H1 (cell line): ENCODE measurements at regions not wholly inside any gene's neighbourhood (a gene's known extent, or its start where the extent isn't known, plus 50 kb on each side); places are given as distances from the start of the nearest gene placed in this dataset.

Experiments
- CTCF ChIA-PET: fragments of 300-600 bp; sonication (Branson Sonifier 250); formaldehyde crosslinking; loops from one replicate; lab custom pipeline; 2021; ENCODE audit not compliant: partially characterized antibody; lab: Charles Lee
- POLR2A ChIA-PET: fragments of 300-600 bp; sonication (Branson Sonifier 250); formaldehyde crosslinking; loops from one replicate; lab custom pipeline; 2021; ENCODE audit warnings: inconsistent platforms; ENCODE audit not compliant: partially characterized antibody; lab: Charles Lee
- DNase-seq, 2 experiments: peaks; one replicate each; pipeline versions ENCODE4 v3.0.0 to v3.0.0-alpha.2; 2010 to 2022; ENCODE audit warnings: low spot score in 2 of 2, low read depth in 1 of 2, mixed read lengths in 1 of 2
- FAIRE-seq: peaks from 2 replicates; lab custom pipeline; 2011; peaks lifted over from hg19 to GRCh38; lab: Jason Lieb, UNC
- H2AFZ ChIP-seq: 2 replicates; pipeline ENCODE4 v1.8.1; 2012; ENCODE audit warnings: low read length, inconsistent platforms
- H2AK5ac ChIP-seq: 2 replicates; pipeline ENCODE4 v1.6.1; 2013; ENCODE audit warnings: low read depth, low read length
- H2BK120ac ChIP-seq: replicated peaks from 2 replicates; pipeline ENCODE3; 2013; ENCODE audit warnings: low read depth, low read length, inconsistent platforms
- H2BK12ac ChIP-seq: 2 replicates; pipeline ENCODE4 v1.6.1; 2013; ENCODE audit warnings: low read depth, low read length
- H2BK15ac ChIP-seq: 2 replicates; pipeline ENCODE4 v1.6.1; 2013; ENCODE audit warnings: low read length
- H2BK20ac ChIP-seq: 2 replicates; pipeline ENCODE4 v1.6.1; 2013; ENCODE audit warnings: low read length
- H2BK5ac ChIP-seq: 2 replicates; pipeline ENCODE4 v1.6.1; 2013; ENCODE audit warnings: low read depth, low read length
- H3K14ac ChIP-seq: 2 replicates; pipeline ENCODE4 v1.6.1; 2013; ENCODE audit warnings: inconsistent platforms; ENCODE audit not compliant: insufficient read length
- H3K18ac ChIP-seq: 2 replicates; pipeline ENCODE4 v1.6.1; 2013; ENCODE audit warnings: low read length; ENCODE audit errors: extremely low read depth
- H3K23ac ChIP-seq: 2 replicates; pipeline ENCODE4 v1.6.1; 2013; ENCODE audit warnings: inconsistent platforms; ENCODE audit not compliant: insufficient read length
- H3K23me2 ChIP-seq: 2 replicates; pipeline ENCODE4 v1.6.1; 2013; ENCODE audit warnings: low read depth, low read length
- H3K27ac ChIP-seq: 2 replicates; pipeline ENCODE4 v1.6.1; 2011; ENCODE audit warnings: low read depth, low read length, inconsistent platforms
- H3K27me3 ChIP-seq, 4 experiments: replicated peaks in 1 of 4; 1 replicate in 1 of 4; 2 replicates in 3 of 4; pipeline versions ENCODE4 v1.6.1 to v1.8.1; 2011 to 2013; ENCODE audit warnings: low read length in 3 of 4, mild to moderate bottlenecking in 3 of 4, inconsistent platforms in 2 of 4, mixed read lengths in 2 of 4, moderate library complexity in 1 of 4; ENCODE audit not compliant: control insufficient read depth in 3 of 4, insufficient read depth in 3 of 4; ENCODE audit errors: extremely low read depth in 1 of 4
- H3K36me3 ChIP-seq, 4 experiments: 2 replicates each; pipeline versions ENCODE4 v1.6.1 to v1.8.1; 2011 to 2013; ENCODE audit warnings: mild to moderate bottlenecking in 4 of 4, low read length in 3 of 4, moderate library complexity in 2 of 4, control low read depth in 1 of 4, inconsistent platforms in 1 of 4; ENCODE audit not compliant: insufficient read depth in 4 of 4, control insufficient read depth in 2 of 4
- H3K4ac ChIP-seq: replicated peaks from 2 replicates; pipeline ENCODE3; 2013; ENCODE audit warnings: low read length, low read depth, mixed read lengths, inconsistent platforms; ENCODE audit not compliant: insufficient read length
- H3K4me1 ChIP-seq, 4 experiments: replicated peaks in 1 of 4; 1 replicate in 1 of 4; 2 replicates in 3 of 4; pipeline versions ENCODE4 v1.6.1 to v1.8.1; 2011 to 2013; ENCODE audit warnings: low read length in 3 of 4, inconsistent platforms in 2 of 4, mixed read lengths in 1 of 4; ENCODE audit not compliant: insufficient read depth in 4 of 4, control insufficient read depth in 3 of 4
- H3K4me2 ChIP-seq, 2 experiments: 2 replicates each; pipeline versions ENCODE4 v1.6.1 to v1.8.1; 2011 to 2013; ENCODE audit warnings: low read depth in 2 of 2, low read length in 2 of 2, control low read depth in 1 of 2, inconsistent platforms in 1 of 2, mild to moderate bottlenecking in 1 of 2; ENCODE audit not compliant: insufficient read depth in 1 of 2
- H3K4me3 ChIP-seq, 4 experiments: fragments of 200-600, 300-600 bp in 1 of 4; sonication (generic), shearing (Covaris generic), sonication (Bioruptor Twin) in 1 of 4; 2 replicates each; pipeline versions ENCODE4 v1.5.1 to v1.8.1; 2011 to 2016; ENCODE audit warnings: low read length in 4 of 4, low read depth in 3 of 4, control low read depth in 2 of 4, inconsistent platforms in 2 of 4, mild to moderate bottlenecking in 2 of 4, mixed read lengths in 1 of 4, moderate library complexity in 1 of 4; ENCODE audit not compliant: insufficient read depth in 2 of 4; ENCODE audit errors: extremely low read depth in 1 of 4
- H3K56ac ChIP-seq: replicated peaks from 2 replicates; pipeline ENCODE3; 2013; ENCODE audit warnings: low read depth, mild to moderate bottlenecking, mixed read lengths, low read length, inconsistent platforms; ENCODE audit not compliant: insufficient read length
- H3K79me1 ChIP-seq: 2 replicates; pipeline ENCODE4 v1.6.1; 2013; ENCODE audit warnings: low read depth, low read length, control low read depth
- H3K79me2 ChIP-seq, 2 experiments: 2 replicates each; pipeline versions ENCODE4 v1.6.1 to v1.8.1; 2012 to 2013; ENCODE audit warnings: low read length in 2 of 2, mild to moderate bottlenecking in 2 of 2, inconsistent platforms in 1 of 2; ENCODE audit not compliant: insufficient read depth in 2 of 2, control insufficient read depth in 1 of 2
- H3K9ac ChIP-seq, 4 experiments: replicated peaks in 1 of 4; 1 replicate in 1 of 4; 2 replicates in 3 of 4; pipeline versions ENCODE4 v1.6.1 to v1.8.1; 2011 to 2013; ENCODE audit warnings: low read depth in 3 of 4, low read length in 3 of 4, control low read depth in 2 of 4, mild to moderate bottlenecking in 2 of 4, moderate library complexity in 2 of 4, inconsistent platforms in 1 of 4; ENCODE audit errors: extremely low read depth in 1 of 4
- H3K9me3 ChIP-seq, 2 experiments: 2 replicates each; pipeline versions ENCODE4 v1.6.1 to v1.8.1; 2012 to 2013; ENCODE audit warnings: mild to moderate bottlenecking in 2 of 2, moderate library complexity in 2 of 2, control low read depth in 1 of 2, inconsistent platforms in 1 of 2, low read depth in 1 of 2, low read length in 1 of 2, mixed read lengths in 1 of 2; ENCODE audit not compliant: insufficient read depth in 2 of 2
- H4K20me1 ChIP-seq, 2 experiments: replicated peaks in 1 of 2; 2 replicates each; pipeline versions ENCODE3 to v1.8.1; 2011 to 2013; ENCODE audit warnings: inconsistent platforms in 2 of 2, low read length in 2 of 2, mild to moderate bottlenecking in 1 of 2; ENCODE audit not compliant: insufficient read depth in 2 of 2, control insufficient read depth in 1 of 2
- H4K5ac ChIP-seq: 2 replicates; pipeline ENCODE4 v1.6.1; 2013; ENCODE audit warnings: low read length, low read depth, mixed read lengths, inconsistent platforms; ENCODE audit not compliant: insufficient read length
- H4K8ac ChIP-seq: 2 replicates; pipeline ENCODE4 v1.8.0; 2013; ENCODE audit warnings: mild to moderate bottlenecking, moderate library complexity, low read length, inconsistent platforms; ENCODE audit not compliant: insufficient read depth; ENCODE audit errors: extremely low read depth
- H4K91ac ChIP-seq: replicated peaks from 2 replicates; pipeline ENCODE3; 2013; ENCODE audit warnings: low read length, mixed read lengths, inconsistent platforms; ENCODE audit not compliant: insufficient read length
- CBX8 ChIP-seq: fragments of 300-800, 300-1000 bp; sonication (generic); IDR thresholded peaks from 2 replicates; pipeline ENCODE4 v1.7.1; 2016; ENCODE audit warnings: low read depth, low read length, borderline replicate concordance
- CEBPB ChIP-seq: IDR thresholded peaks from 2 replicates; pipeline ENCODE4 v1.6.1; 2012; ENCODE audit warnings: low read depth, low read length
- EZH2 ChIP-seq: fragments of 200-600 bp; sonication (generic); IDR thresholded peaks from 2 replicates; pipeline ENCODE4 v1.7.1; 2012; ENCODE audit warnings: low read depth, mild to moderate bottlenecking, moderate library complexity, low read length, inconsistent platforms; ENCODE audit not compliant: severe bottlenecking
- JUN ChIP-seq: IDR thresholded peaks from 2 replicates; pipeline ENCODE4 v1.6.1; 2011; ENCODE audit warnings: low read depth, mild to moderate bottlenecking, improper control_type of control experiment, low read length
- KDM4A ChIP-seq: IDR thresholded peaks from one replicate; pipeline ENCODE4 v1.7.1; 2012; ENCODE audit warnings: low read depth, mild to moderate bottlenecking, moderate library complexity, low read length, inconsistent platforms; ENCODE audit not compliant: severe bottlenecking
- TAF7 ChIP-seq: optimal IDR thresholded peaks from 2 replicates; pipeline ENCODE3; 2011; ENCODE audit warnings: low read depth, mild to moderate bottlenecking, inconsistent platforms, low read length, moderate library complexity, borderline replicate concordance
- WGBS, 2 experiments: shearing (Covaris generic) in 1 of 2; methylation state at CpG; one replicate each; pipeline versions ENCODE4 v1.1.6 to v1.1.7; 2013 to 2015; ENCODE audit warnings: low lambda C conversion rate in 2 of 2, mixed read lengths in 2 of 2, inconsistent platforms in 1 of 2, low coverage in 1 of 2, missing lambda C conversion rate in 1 of 2; ENCODE audit not compliant: insufficient replicate concordance in 2 of 2, insufficient coverage in 1 of 2, insufficient read length in 1 of 2; ENCODE audit errors: extremely low coverage in 1 of 2, missing lambda C conversion rate in 1 of 2; 5-methylcytosine and 5-hydroxymethylcytosine counted together

GRCh38 chr2:12504443-12504842, 212.3 kb upstream of the TRIB2 start:
- H3K23me2 ChIP-seq: no peaks in the 10 kb centered on the region
- no peaks in the 10 kb centered on the region for H3K9me3 ChIP-seq
- H3K27ac ChIP-seq: no peak overlapping the region
- no peaks in the 10 kb centered on the region for H3K4me1 ChIP-seq
- H2BK12ac ChIP-seq: no peak overlapping the region
- no peak overlapping the region for H4K5ac ChIP-seq
- no peak for TF ChIP-seq KDM4A
- no peak for TF ChIP-seq JUN
- TF ChIP-seq EZH2: no peak
- TF ChIP-seq CEBPB: no peak
- no peak for TF ChIP-seq TAF7
- TF ChIP-seq CBX8: no peak
- CTCF ChIA-PET: interaction anchor here (1.4 kb wide), 1 partner anchor 18 kb away, joined by 3 read pairs; no protein-coding TSS in a partner anchor
- H2BK15ac ChIP-seq: no peak overlapping the region
- no peak overlapping the region for H2BK5ac ChIP-seq
- H3K4ac ChIP-seq: no peak overlapping the region
- H4K91ac ChIP-seq: no peak overlapping the region
- no peak overlapping the region for H3K56ac ChIP-seq
- POLR2A ChIA-PET: no interaction called here
- no peak overlapping the region for H2BK20ac ChIP-seq
- H4K20me1 ChIP-seq: no peaks in the 10 kb centered on the region
- no peak overlapping the region for H3K14ac ChIP-seq
- H3K4me2 ChIP-seq: no peak overlapping the region
- H3K79me1 ChIP-seq: no peaks in the 10 kb centered on the region
- no peak overlapping the region for H2AK5ac ChIP-seq
- no peak overlapping the region for H3K9ac ChIP-seq
- H3K36me3 ChIP-seq: no peaks in the 10 kb centered on the region
- no peak overlapping the region for H3K23ac ChIP-seq
- WGBS, 2 experiments: 75% methylated on average over 4 of the region's 4 CpGs; no CpG with 5 or more reads in 1 of the 2 experiments
- no peak overlapping the region for H2AFZ ChIP-seq
- H4K8ac ChIP-seq: no peak overlapping the region
- H3K27me3 ChIP-seq: no peaks in the 10 kb centered on the region
- no peaks in the 10 kb centered on the region for H3K79me2 ChIP-seq
- no peak for FAIRE-seq
- H2BK120ac ChIP-seq: no peak overlapping the region
- H3K4me3 ChIP-seq: no peak overlapping the region
- H3K18ac ChIP-seq: no peak overlapping the region
- no peak for DNase-seq
